NCI-H82 (cell line): ENCODE measurements at regions not wholly inside any gene's neighbourhood (a gene's known extent, or its start where the extent isn't known, plus 50 kb on each side); places are given as distances from the start of the nearest gene placed in this dataset.

Experiments
- DNase-seq: peaks from one replicate; lab custom pipeline; 2025; lab: John Stamatoyannopoulos, UW

DNA sequence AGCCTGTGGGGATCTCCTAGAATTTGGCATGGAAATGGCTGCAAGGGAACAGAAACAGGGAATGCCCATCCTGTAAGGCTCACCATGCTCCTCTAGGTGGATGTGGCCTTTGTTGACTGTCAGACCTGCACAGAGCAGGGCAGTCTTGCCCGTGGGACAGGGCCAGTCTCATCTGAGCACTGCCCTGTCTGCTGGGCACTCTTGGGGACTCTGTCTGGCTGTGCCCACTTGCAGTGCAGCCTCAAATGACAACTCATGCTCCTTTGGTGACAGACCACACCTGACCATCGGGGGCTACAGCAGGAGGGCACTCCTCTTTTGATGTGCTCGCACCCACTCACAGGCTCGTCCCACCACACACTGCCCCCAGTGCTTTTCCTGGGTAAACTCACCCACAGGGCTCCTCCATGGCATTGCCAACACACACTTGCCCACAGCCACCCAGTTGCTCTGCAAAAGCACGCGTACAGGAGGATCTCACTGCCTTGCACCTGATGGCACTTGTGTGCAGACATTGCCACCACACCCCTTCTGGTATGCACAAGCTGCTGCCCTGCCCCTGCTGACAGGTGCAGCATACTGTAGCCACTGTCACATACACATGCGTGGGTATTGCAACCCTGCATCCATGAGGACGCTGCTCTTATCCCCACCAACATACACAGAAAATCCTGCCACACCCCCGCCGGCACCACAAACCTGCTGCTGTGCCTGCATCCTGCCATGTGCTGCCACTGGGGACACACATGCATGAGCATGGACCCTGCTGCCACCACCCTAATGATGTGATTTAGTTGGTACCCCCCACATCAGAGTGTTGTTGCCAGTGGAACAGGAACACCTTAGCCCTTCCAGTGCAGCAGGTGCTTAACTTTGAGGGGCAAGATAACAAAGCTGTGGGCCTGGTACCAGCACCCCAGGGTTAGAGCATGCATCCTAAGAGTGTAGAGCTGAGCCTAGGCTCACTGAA is 100.1 kb upstream of the ARHGEF9 start:
- DNase-seq = no peak

- DNase-seq = no peak
These were observed 84.5 kb upstream of the ARHGEF9 start for GRCh38 chrX:63869506-63869905.

DNA sequence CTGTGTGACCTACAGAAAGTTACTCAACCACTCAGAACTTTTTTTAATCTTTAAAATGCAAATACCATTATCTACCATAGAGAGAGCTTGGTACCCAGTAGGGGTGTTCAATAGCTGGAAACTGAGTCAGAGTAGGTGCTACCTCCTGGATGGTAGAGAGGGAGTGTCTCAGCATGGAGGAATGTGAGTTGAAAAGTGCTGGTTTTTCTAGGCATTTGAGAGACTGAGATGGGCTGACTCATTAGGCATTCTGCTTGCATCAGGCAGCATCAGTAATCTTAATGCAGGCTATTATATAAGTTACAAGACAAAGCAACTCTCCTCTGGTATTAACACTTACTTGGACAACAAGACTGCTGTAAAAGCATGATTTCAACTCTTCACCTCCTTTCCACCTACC is 70.9 kb upstream of the ARHGEF9 start:
- peak; percentile 28 for DNase-seq

GRCh38 chrX:63835361-63835760 is 50.3 kb upstream of the ARHGEF9 start:
- DNase-seq = no peak
